RWPE2 (cell line): ENCODE measurements at regions not wholly inside any gene's neighbourhood (a gene's known extent, or its start where the extent isn't known, plus 50 kb on each side); places are given as distances from the start of the nearest gene placed in this dataset.

Source experiments
- ATAC-seq: fragments of 200-7000 bp; cut with Tn5 transposase; 3 replicates; pipeline ENCODE4 v1.9.1; 2021; ENCODE audit warnings: low read depth
- DNase-seq: peaks from one replicate; pipeline ENCODE4 v3.0.0-alpha.2; 2020; ENCODE audit warnings: low spot score
- H3K27ac ChIP-seq: fragments of 450-650 bp; 2 replicates; pipeline ENCODE4 v1.5.1; 2017; ENCODE audit warnings: mild to moderate bottlenecking; ENCODE audit not compliant: poor library complexity, severe bottlenecking
- H3K27me3 ChIP-seq: fragments of 250-450 bp; sonication (Bioruptor Pico); 2 replicates; pipeline ENCODE4 v1.5.1; 2021; ENCODE audit warnings: mild to moderate bottlenecking, moderate library complexity; ENCODE audit not compliant: insufficient read depth, poor library complexity, severe bottlenecking
- H3K36me3 ChIP-seq: fragments of 250-450 bp; sonication (Bioruptor Pico); 2 replicates; pipeline ENCODE4 v1.5.1; 2020; ENCODE audit warnings: low read depth, mild to moderate bottlenecking, moderate library complexity
- H3K4me1 ChIP-seq: fragments of 250-450 bp; sonication (Bioruptor Pico); 2 replicates; pipeline ENCODE4 v1.5.1; 2021; ENCODE audit warnings: mild to moderate bottlenecking, moderate library complexity; ENCODE audit not compliant: insufficient read depth, poor library complexity, severe bottlenecking
- H3K4me3 ChIP-seq: fragments of 250-450 bp; sonication (Bioruptor Pico); 2 replicates; pipeline ENCODE4 v1.5.1; 2021; ENCODE audit warnings: mild to moderate bottlenecking, moderate library complexity; ENCODE audit not compliant: severe bottlenecking
- H3K9me3 ChIP-seq: fragments of 250-450 bp; sonication (Bioruptor Pico); 2 replicates; pipeline ENCODE4 v1.5.1; 2021; ENCODE audit warnings: mild to moderate bottlenecking, moderate library complexity; ENCODE audit not compliant: severe bottlenecking
- TF ChIP-seq, protein P1 (sequence below): fragments of 450-650 bp; IDR thresholded peaks from one replicate; pipeline ENCODE4 v1.5.1; 2017; ENCODE audit warnings: mild to moderate bottlenecking, moderate library complexity; ENCODE audit not compliant: poor library complexity, severe bottlenecking

GRCh38 chrX:106436691-106437090 is 175.1 kb upstream of the RADX start:
- no peaks in the 10 kb centered on the region for H3K4me1 ChIP-seq
- ATAC-seq (no peak), DNase-seq (no peak)
- no peaks in the 10 kb centered on the region for H3K36me3 ChIP-seq
- TF ChIP-seq, protein P1, sequence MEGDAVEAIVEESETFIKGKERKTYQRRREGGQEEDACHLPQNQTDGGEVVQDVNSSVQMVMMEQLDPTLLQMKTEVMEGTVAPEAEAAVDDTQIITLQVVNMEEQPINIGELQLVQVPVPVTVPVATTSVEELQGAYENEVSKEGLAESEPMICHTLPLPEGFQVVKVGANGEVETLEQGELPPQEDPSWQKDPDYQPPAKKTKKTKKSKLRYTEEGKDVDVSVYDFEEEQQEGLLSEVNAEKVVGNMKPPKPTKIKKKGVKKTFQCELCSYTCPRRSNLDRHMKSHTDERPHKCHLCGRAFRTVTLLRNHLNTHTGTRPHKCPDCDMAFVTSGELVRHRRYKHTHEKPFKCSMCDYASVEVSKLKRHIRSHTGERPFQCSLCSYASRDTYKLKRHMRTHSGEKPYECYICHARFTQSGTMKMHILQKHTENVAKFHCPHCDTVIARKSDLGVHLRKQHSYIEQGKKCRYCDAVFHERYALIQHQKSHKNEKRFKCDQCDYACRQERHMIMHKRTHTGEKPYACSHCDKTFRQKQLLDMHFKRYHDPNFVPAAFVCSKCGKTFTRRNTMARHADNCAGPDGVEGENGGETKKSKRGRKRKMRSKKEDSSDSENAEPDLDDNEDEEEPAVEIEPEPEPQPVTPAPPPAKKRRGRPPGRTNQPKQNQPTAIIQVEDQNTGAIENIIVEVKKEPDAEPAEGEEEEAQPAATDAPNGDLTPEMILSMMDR: no peak
- H3K4me3 ChIP-seq: no peak overlapping the region
- no peaks in the 10 kb centered on the region for H3K27me3 ChIP-seq
- no peaks in the 10 kb centered on the region for H3K9me3 ChIP-seq
- no peak overlapping the region for H3K27ac ChIP-seq

- ATAC-seq: no peak
- DNase-seq: no peak
- Histone ChIP-seq H3K36me3 (no peaks in the 10 kb centered on the region), H3K9me3 (no peaks in the 10 kb centered on the region), H3K27me3 (no peaks in the 10 kb centered on the region), H3K27ac (no peak overlapping the region), H3K4me3 (no peak overlapping the region), H3K4me1 (no peaks in the 10 kb centered on the region)
- TF ChIP-seq, protein P1: no peak
Measured at GRCh38 chrX:106437407-106437806, 174.4 kb upstream of the RADX start.

DNA sequence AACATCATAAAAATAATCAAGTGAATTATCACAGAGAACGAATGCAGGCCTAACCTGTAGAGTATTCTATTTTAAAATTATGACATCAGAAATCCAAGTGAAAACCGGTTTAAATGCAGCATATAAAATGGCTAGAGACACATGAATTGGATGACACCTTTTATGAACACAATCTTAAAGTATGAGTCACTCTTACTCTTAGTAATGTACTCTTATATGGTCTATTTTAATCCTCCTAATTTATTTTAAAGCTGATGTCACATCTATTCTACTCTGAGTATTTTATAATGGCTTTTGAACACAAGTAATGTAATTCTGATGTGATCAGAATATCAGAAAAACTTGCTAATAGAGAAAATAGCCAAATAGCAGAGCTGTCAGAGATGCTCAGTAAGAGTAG is 161.4 kb upstream of the RADX start:
- TF ChIP-seq, protein P1: no peak
- no peaks in the 10 kb centered on the region for H3K4me1 ChIP-seq
- no peaks in the 10 kb centered on the region for H3K36me3 ChIP-seq
- ATAC-seq (no peak), DNase-seq (no peak)
- no peak overlapping the region for H3K4me3 ChIP-seq
- no peaks in the 10 kb centered on the region for H3K27me3 ChIP-seq
- H3K27ac ChIP-seq: no peak overlapping the region
- no peaks in the 10 kb centered on the region for H3K9me3 ChIP-seq

DNA sequence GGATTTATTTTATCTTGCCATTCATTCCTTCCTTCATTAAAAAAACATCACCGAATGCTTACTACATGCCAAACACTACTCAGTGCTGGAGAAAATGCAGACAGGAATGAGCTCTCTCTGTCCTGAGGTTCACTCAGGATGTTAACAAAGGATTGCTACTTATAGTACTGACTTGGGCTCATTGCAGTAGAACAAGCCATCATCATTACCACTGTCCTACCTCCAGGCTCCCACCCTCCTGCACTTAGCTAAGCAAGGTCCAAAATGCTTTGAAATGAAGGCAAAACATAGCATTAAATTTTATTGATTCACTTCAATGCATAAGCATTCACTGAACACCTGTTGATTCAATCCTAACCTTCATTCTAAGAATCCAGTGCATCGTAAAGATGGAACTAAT is 159.8 kb upstream of the RADX start:
- ATAC-seq (no peak), DNase-seq (no peak)
- Histone ChIP-seq H3K36me3 (no peaks in the 10 kb centered on the region), H3K4me1 (no peaks in the 10 kb centered on the region), H3K9me3 (no peaks in the 10 kb centered on the region), H3K27me3 (no peaks in the 10 kb centered on the region), H3K4me3 (no peak overlapping the region), H3K27ac (no peak overlapping the region)
- TF ChIP-seq, protein P1: no peak

GRCh38 chrX:106454991-106455390 is 156.8 kb upstream of the RADX start:
- no peak overlapping the region for H3K27ac ChIP-seq
- no peaks in the 10 kb centered on the region for H3K4me1 ChIP-seq
- DNase-seq (no peak), ATAC-seq (no peak)
- no peaks in the 10 kb centered on the region for H3K27me3 ChIP-seq
- H3K9me3 ChIP-seq: no peaks in the 10 kb centered on the region
- no peaks in the 10 kb centered on the region for H3K36me3 ChIP-seq
- no peak overlapping the region for H3K4me3 ChIP-seq
- TF ChIP-seq, protein P1: no peak
